ENCODE measurements at regions not wholly inside any gene's neighbourhood (a gene's known extent, or its start where the extent isn't known, plus 50 kb on each side); places are given as distances from the start of the nearest gene placed in this dataset.

DNA sequence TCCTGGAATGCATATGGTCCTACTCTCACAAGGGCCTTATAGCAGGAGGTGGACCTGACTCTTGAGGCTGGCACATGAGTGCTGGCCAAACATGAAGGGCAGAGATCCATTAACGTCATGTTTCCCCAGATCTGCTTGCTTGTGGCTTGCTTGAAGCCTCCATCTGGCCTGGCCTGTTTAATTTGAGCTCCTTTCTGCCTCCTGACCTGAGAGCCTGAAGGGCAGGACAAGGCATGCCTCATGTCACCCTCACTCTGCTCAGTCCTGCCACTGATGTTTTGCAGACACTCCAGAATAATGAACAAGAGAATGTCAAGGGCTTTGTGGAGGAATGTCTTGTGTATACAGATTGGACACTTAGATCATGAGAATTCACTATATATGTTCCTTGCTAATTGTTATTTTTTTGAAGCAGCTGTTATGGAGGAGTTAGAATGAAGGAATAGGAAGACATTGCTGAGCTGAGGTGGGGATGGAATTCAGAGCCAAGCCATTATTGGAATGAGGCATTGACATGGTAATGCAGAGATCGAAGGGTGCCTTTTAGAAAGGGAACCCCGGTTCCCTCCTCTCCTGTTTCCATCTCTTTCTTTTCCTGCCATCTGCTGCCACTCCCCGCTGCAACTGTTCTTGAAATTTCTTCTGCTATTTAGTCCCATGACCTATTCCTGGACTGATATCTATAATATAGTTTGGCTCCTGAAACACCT is 457.0 kb upstream of the PROX1 start:
- TF ChIP-seq, protein P1, sequence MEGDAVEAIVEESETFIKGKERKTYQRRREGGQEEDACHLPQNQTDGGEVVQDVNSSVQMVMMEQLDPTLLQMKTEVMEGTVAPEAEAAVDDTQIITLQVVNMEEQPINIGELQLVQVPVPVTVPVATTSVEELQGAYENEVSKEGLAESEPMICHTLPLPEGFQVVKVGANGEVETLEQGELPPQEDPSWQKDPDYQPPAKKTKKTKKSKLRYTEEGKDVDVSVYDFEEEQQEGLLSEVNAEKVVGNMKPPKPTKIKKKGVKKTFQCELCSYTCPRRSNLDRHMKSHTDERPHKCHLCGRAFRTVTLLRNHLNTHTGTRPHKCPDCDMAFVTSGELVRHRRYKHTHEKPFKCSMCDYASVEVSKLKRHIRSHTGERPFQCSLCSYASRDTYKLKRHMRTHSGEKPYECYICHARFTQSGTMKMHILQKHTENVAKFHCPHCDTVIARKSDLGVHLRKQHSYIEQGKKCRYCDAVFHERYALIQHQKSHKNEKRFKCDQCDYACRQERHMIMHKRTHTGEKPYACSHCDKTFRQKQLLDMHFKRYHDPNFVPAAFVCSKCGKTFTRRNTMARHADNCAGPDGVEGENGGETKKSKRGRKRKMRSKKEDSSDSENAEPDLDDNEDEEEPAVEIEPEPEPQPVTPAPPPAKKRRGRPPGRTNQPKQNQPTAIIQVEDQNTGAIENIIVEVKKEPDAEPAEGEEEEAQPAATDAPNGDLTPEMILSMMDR (IDR thresholded peaks at IDR 0.05; ENCODE audit: low read length), result no peak
- TF ChIP-seq EZH2 (IDR thresholded peaks at IDR 0.05; ENCODE audit: borderline replicate concordance, low read length), result no peak
- H3K9me3 ChIP-seq (ENCODE audit: low read length), result no peaks in the 10 kb centered on the region
- no peaks in the 10 kb centered on the region for H3K79me2 ChIP-seq (ENCODE audit: insufficient read depth, low read length)
- H3K36me3 ChIP-seq (ENCODE audit: insufficient read depth, low read length), result no peaks in the 10 kb centered on the region
- H3K4me1 ChIP-seq (ENCODE audit: insufficient read depth, low read length, severe bottlenecking), result no peaks in the 10 kb centered on the region
- H3K9me2 ChIP-seq (ENCODE audit: low read depth, low read length), result no peaks in the 10 kb centered on the region
- no peaks in the 10 kb centered on the region for H3K27me3 ChIP-seq (ENCODE audit: insufficient read depth, low read length)
- no peaks in the 10 kb centered on the region for H4K20me1 ChIP-seq (ENCODE audit: insufficient read depth, low read length)
- H2AFZ ChIP-seq (ENCODE audit: low read length), result no peak overlapping the region
- no peak overlapping the region for H3K9ac ChIP-seq (ENCODE audit: low read length)
- no peaks in the 10 kb centered on the region for H3F3A ChIP-seq (ENCODE audit: insufficient read depth, low read length)
- no peak overlapping the region for H3K4me3 ChIP-seq (ENCODE audit: low read depth, low read length, poor library complexity, severe bottlenecking)
- no peak overlapping the region for H3K27ac ChIP-seq (ENCODE audit: low read depth, low read length, poor library complexity, severe bottlenecking)
- H3K4me2 ChIP-seq (ENCODE audit: low read length), result no peak overlapping the region

DNA sequence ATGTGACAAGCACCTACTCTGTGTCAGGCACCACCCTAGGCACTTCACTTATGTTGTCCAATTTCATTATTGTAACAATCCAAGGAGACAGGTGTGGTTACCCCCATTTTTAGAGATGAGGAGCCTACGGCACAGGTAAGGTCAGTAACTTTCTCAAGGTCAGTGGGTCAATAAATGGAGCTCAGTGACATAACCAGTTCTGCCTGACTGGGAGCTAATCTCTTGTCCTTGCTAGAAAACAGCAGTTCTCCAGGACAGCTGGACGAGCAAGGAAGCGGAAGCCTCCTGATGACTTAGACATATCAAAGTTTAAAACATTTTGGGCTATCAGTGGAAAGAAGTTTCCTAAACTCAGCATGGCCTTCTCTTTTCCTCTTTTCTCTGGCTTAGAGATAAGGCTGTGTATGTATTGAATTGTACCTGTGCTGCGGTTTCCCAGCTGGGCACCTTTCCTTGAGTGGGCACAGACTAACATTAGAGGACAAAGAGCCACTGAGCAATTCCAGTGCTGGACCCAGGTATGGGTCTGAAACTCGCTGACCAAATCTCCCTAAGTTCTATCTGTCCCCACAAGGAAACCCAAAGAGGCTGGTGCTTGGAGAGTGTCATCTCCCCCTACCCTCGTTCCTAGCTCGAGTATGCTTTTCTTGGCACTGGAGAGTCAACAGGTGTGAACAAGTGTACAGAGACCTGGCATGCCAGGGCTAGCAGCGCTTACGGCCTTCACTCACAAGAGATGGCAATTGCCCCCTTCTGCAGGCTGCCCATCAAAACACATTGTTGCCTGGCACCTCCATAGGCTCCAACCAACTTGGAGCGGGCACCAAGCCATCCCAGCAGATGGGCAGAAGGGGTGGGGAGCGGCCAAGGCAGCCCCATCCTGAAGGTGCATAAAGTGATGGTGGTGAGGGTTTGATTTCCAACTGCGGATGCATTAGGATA is 456.1 kb upstream of the PROX1 start:
- no peaks in the 10 kb centered on the region for H3K9me3 ChIP-seq (ENCODE audit: low read length)
- no peak overlapping the region for H3K9ac ChIP-seq (ENCODE audit: low read length)
- no peaks in the 10 kb centered on the region for H4K20me1 ChIP-seq (ENCODE audit: insufficient read depth, low read length)
- H3K4me3 ChIP-seq (ENCODE audit: low read depth, low read length, poor library complexity, severe bottlenecking), result no peak overlapping the region
- no peaks in the 10 kb centered on the region for H3K4me1 ChIP-seq (ENCODE audit: insufficient read depth, low read length, severe bottlenecking)
- no peaks in the 10 kb centered on the region for H3F3A ChIP-seq (ENCODE audit: insufficient read depth, low read length)
- H3K36me3 ChIP-seq (ENCODE audit: insufficient read depth, low read length), result no peaks in the 10 kb centered on the region
- no peak overlapping the region for H2AFZ ChIP-seq (ENCODE audit: low read length)
- no peaks in the 10 kb centered on the region for H3K9me2 ChIP-seq (ENCODE audit: low read depth, low read length)
- H3K4me2 ChIP-seq (ENCODE audit: low read length), result no peak overlapping the region
- H3K79me2 ChIP-seq (ENCODE audit: insufficient read depth, low read length), result no peaks in the 10 kb centered on the region
- TF ChIP-seq EZH2 (IDR thresholded peaks at IDR 0.05; ENCODE audit: borderline replicate concordance, low read length), result no peak
- TF ChIP-seq, protein P1 (IDR thresholded peaks at IDR 0.05; ENCODE audit: low read length), result no peak
- H3K27ac ChIP-seq (ENCODE audit: low read depth, low read length, poor library complexity, severe bottlenecking), result no peak overlapping the region
- no peaks in the 10 kb centered on the region for H3K27me3 ChIP-seq (ENCODE audit: insufficient read depth, low read length)

DNA sequence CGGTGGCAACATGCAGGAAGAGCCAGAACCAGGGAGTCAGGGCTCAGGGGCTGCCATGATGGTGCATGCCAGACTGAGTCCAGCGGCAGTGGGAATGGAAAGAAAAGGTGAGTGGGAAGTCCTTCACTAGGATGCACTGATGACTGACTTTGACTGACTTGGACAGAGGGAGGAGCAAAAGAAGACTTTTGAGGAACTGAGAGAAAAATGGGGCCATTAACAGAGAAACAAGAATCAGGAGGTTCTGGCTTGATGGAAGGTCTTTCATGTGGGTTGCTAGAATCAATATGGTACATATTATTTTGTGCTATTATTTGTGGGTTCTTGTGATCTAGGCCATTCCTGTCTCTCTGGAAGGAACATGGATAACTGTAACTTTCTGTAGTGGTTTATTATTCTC is 454.6 kb upstream of the PROX1 start:
- H3K9me2 ChIP-seq (ENCODE audit: low read depth, low read length), result no peaks in the 10 kb centered on the region
- TF ChIP-seq, protein P1 (IDR thresholded peaks at IDR 0.05; ENCODE audit: low read length), result no peak
- TF ChIP-seq EZH2 (IDR thresholded peaks at IDR 0.05; ENCODE audit: borderline replicate concordance, low read length), result no peak
- no peak overlapping the region for H3K9ac ChIP-seq (ENCODE audit: low read length)
- H3K4me2 ChIP-seq (ENCODE audit: low read length), result no peak overlapping the region
- H3K4me1 ChIP-seq (ENCODE audit: insufficient read depth, low read length, severe bottlenecking), result no peaks in the 10 kb centered on the region
- no peak overlapping the region for H3K4me3 ChIP-seq (ENCODE audit: low read depth, low read length, poor library complexity, severe bottlenecking)
- H4K20me1 ChIP-seq (ENCODE audit: insufficient read depth, low read length), result no peaks in the 10 kb centered on the region
- H3K36me3 ChIP-seq (ENCODE audit: insufficient read depth, low read length), result no peaks in the 10 kb centered on the region
- H3K27ac ChIP-seq (ENCODE audit: low read depth, low read length, poor library complexity, severe bottlenecking), result no peak overlapping the region
- no peaks in the 10 kb centered on the region for H3K27me3 ChIP-seq (ENCODE audit: insufficient read depth, low read length)
- no peaks in the 10 kb centered on the region for H3K9me3 ChIP-seq (ENCODE audit: low read length)
- H3F3A ChIP-seq (ENCODE audit: insufficient read depth, low read length), result no peaks in the 10 kb centered on the region
- no peaks in the 10 kb centered on the region for H3K79me2 ChIP-seq (ENCODE audit: insufficient read depth, low read length)
- H2AFZ ChIP-seq (ENCODE audit: low read length), result no peak overlapping the region

All from OCI-LY1 (cell line).